ENCODE measurements at regions not wholly inside any gene's neighbourhood (a gene's known extent, or its start where the extent isn't known, plus 50 kb on each side); places are given as distances from the start of the nearest gene placed in this dataset.

- intact Hi-C loops (cut with micrococcal nuclease) = no loop called here
These were observed 203.6 kb upstream of the GALNT5 start for GRCh38 chr2:157053876-157054275.

GRCh38 chr2:157055660-157056199, 201.8 kb upstream of the GALNT5 start:
- intact Hi-C loops (cut with micrococcal nuclease) = loop anchor here (5.0 kb wide), 2 partner anchors 137 to 1678 kb away; no protein-coding TSS in a partner anchor

- intact Hi-C loops (cut with micrococcal nuclease) = loop anchor here (5.0 kb wide), 2 partner anchors 136 to 1679 kb away; no protein-coding TSS in a partner anchor
These were observed 201.3 kb upstream of the GALNT5 start for GRCh38 chr2:157056200-157056676.

- intact Hi-C loops (cut with micrococcal nuclease) = loop anchor here (5.0 kb wide), 2 partner anchors 134 to 1681 kb away; no protein-coding TSS in a partner anchor
These were observed 199.3 kb upstream of the GALNT5 start for GRCh38 chr2:157058161-157058560.

GRCh38 chr2:157059036-157059435, 198.5 kb upstream of the GALNT5 start:
- intact Hi-C loops (cut with micrococcal nuclease) = loop anchor here (5.0 kb wide), 2 partner anchors 133 to 1682 kb away; no protein-coding TSS in a partner anchor

GRCh38 chr2:157061799-157062198, 195.7 kb upstream of the GALNT5 start:
- intact Hi-C loops (cut with micrococcal nuclease) = no loop called here

GRCh38 chr2:157067562-157067961, 189.9 kb upstream of the GALNT5 start:
- intact Hi-C loops (cut with micrococcal nuclease) = no loop called here

- intact Hi-C loops (cut with micrococcal nuclease) = no loop called here
These were observed 189.3 kb upstream of the GALNT5 start for GRCh38 chr2:157068237-157068636.

GRCh38 chr2:157075924-157076323, 181.6 kb upstream of the GALNT5 start:
- intact Hi-C loops (cut with micrococcal nuclease) = no loop called here

- intact Hi-C loops (cut with micrococcal nuclease) = no loop called here
These were observed 180.9 kb upstream of the GALNT5 start for GRCh38 chr2:157076526-157077161.

GRCh38 chr2:157077753-157078350, 179.7 kb upstream of the GALNT5 start:
- intact Hi-C loops (cut with micrococcal nuclease) = no loop called here

- intact Hi-C loops (cut with micrococcal nuclease) = no loop called here
These were observed 174.6 kb upstream of the GALNT5 start for GRCh38 chr2:157082950-157083349.

GRCh38 chr2:157085522-157085921, 172.0 kb upstream of the GALNT5 start:
- intact Hi-C loops (cut with micrococcal nuclease) = no loop called here

GRCh38 chr2:157087373-157088002, 170.0 kb upstream of the GALNT5 start:
- intact Hi-C loops (cut with micrococcal nuclease) = no loop called here

- intact Hi-C loops (cut with micrococcal nuclease) = no loop called here
These were observed 163.8 kb upstream of the GALNT5 start for GRCh38 chr2:157093666-157094065.

GRCh38 chr2:157105372-157105771, 152.1 kb upstream of the GALNT5 start:
- intact Hi-C loops (cut with micrococcal nuclease) = no loop called here

- intact Hi-C loops (cut with micrococcal nuclease) = no loop called here
These were observed 150.6 kb upstream of the GALNT5 start for GRCh38 chr2:157106950-157107349.

GRCh38 chr2:157107460-157107859, 150.0 kb upstream of the GALNT5 start:
- intact Hi-C loops (cut with micrococcal nuclease) = no loop called here

- intact Hi-C loops (cut with micrococcal nuclease) = no loop called here
These were observed 149.6 kb upstream of the GALNT5 start for GRCh38 chr2:157107877-157108276.

- intact Hi-C loops (cut with micrococcal nuclease) = no loop called here
These were observed 134.7 kb upstream of the GALNT5 start for GRCh38 chr2:157122776-157123175.

- intact Hi-C loops (cut with micrococcal nuclease) = no loop called here
These were observed 132.8 kb upstream of the GALNT5 start for GRCh38 chr2:157124731-157125130.

- intact Hi-C loops (cut with micrococcal nuclease) = no loop called here
These were observed 131.8 kb upstream of the GALNT5 start for GRCh38 chr2:157125685-157126084.

Data from T-helper 2 cell treated with Interferon-gamma antibody and Interleukin-4, amounts not matched to agents 100 ng/mL and 5 ng/mL, for 36 hours (primary cell).